ENCODE measurements at regions not wholly inside any gene's neighbourhood (a gene's known extent, or its start where the extent isn't known, plus 50 kb on each side); places are given as distances from the start of the nearest gene placed in this dataset.
A peak's percentile ranks its signal among the peaks of the same experiment; 100 is the strongest.

- Histone ChIP-seq H3F3A (replicated peaks; ENCODE audit: insufficient read depth) (no peaks in the 10 kb centered on the region), H3K27ac (ENCODE audit: low read depth in 2 of 2, low read length in 1 of 2) (no peak overlapping the region), H3K9ac (no peak overlapping the region), H3K9me3 (no peaks in the 10 kb centered on the region), H3K4me3 (ENCODE audit: low read depth in 2 of 2, low read length in 1 of 2) (no peak overlapping the region), H3K4me1 (ENCODE audit: control insufficient read depth in 1 of 2, insufficient read depth in 2 of 2, low read depth in 1 of 2, low read length in 1 of 2) (no peaks in the 10 kb centered on the region), H3K79me2 (ENCODE audit: insufficient read depth) (no peaks in the 10 kb centered on the region), H3K4me2 (no peak overlapping the region), H4K20me1 (ENCODE audit: insufficient read depth) (no peaks in the 10 kb centered on the region), H3K27me3 (ENCODE audit: insufficient read depth) (no peaks in the 10 kb centered on the region), H2AFZ (ENCODE audit: low read depth) (no peak overlapping the region), H3K9me2 (no peaks in the 10 kb centered on the region), H3K36me3 (replicated peaks in 1 of 2; ENCODE audit: control insufficient read depth in 1 of 2, insufficient read depth in 2 of 2, low read length in 1 of 2) (no peaks in the 10 kb centered on the region)
- TF ChIP-seq USF1 (IDR thresholded peaks at IDR 0.05; ENCODE audit: borderline replicate concordance, low read depth) (no peak), EP300 (IDR thresholded peaks at IDR 0.05; ENCODE audit: borderline replicate concordance in 1 of 2, low read depth in 1 of 2, low read length in 1 of 2) (no peak), MXI1 (IDR thresholded peaks at IDR 0.05; ENCODE audit: low read depth, low read length) (no peak)
- CTCF ChIA-PET: no interaction called here
- WGBS (ENCODE audit: low lambda C conversion rate): 6% methylated on average over 7 of the region's 7 CpGs
- POLR2A ChIA-PET: no interaction called here
- no peak for DNase-seq
Observed at GRCh38 chr20:7248281-7249201, 481.1 kb downstream of the BMP2 start.

GRCh38 chr20:7250337-7250736, 482.9 kb downstream of the BMP2 start:
- Histone ChIP-seq H3K9ac (no peak overlapping the region), H4K20me1 (ENCODE audit: insufficient read depth) (no peaks in the 10 kb centered on the region), H3K4me2 (no peak overlapping the region), H3F3A (replicated peaks; ENCODE audit: insufficient read depth) (no peaks in the 10 kb centered on the region), H3K9me3 (no peaks in the 10 kb centered on the region), H3K27ac (ENCODE audit: low read depth in 2 of 2, low read length in 1 of 2) (no peak overlapping the region), H3K27me3 (ENCODE audit: insufficient read depth) (no peaks in the 10 kb centered on the region), H3K79me2 (ENCODE audit: insufficient read depth) (no peaks in the 10 kb centered on the region), H3K36me3 (replicated peaks in 1 of 2; ENCODE audit: control insufficient read depth in 1 of 2, insufficient read depth in 2 of 2, low read length in 1 of 2) (no peaks in the 10 kb centered on the region), H3K4me3 (ENCODE audit: low read depth in 2 of 2, low read length in 1 of 2) (no peak overlapping the region), H3K9me2 (no peaks in the 10 kb centered on the region), H2AFZ (ENCODE audit: low read depth) (no peak overlapping the region), H3K4me1 (ENCODE audit: control insufficient read depth in 1 of 2, insufficient read depth in 2 of 2, low read depth in 1 of 2, low read length in 1 of 2) (no peaks in the 10 kb centered on the region)
- 43% methylated on average over 2 of the region's 2 CpGs for WGBS (ENCODE audit: low lambda C conversion rate)
- ChIA-PET CTCF (interaction anchor here (1.3 kb wide), 1 partner anchor 36 kb away, joined by 3 read pairs; no protein-coding TSS in a partner anchor), POLR2A (no interaction called here)
- no peak for TF ChIP-seq TAF1 (IDR thresholded peaks at IDR 0.05; ENCODE audit: borderline replicate concordance, low read depth, low read length)
- no peak for DNase-seq

GRCh38 chr20:7257099-7257498, 489.6 kb downstream of the BMP2 start:
- Histone ChIP-seq H3K4me1 (ENCODE audit: control insufficient read depth in 1 of 2, insufficient read depth in 2 of 2, low read depth in 1 of 2, low read length in 1 of 2) (no peaks in the 10 kb centered on the region), H3F3A (replicated peaks; ENCODE audit: insufficient read depth) (no peaks in the 10 kb centered on the region), H3K9ac (no peak overlapping the region), H3K79me2 (ENCODE audit: insufficient read depth) (no peaks in the 10 kb centered on the region), H3K4me3 (ENCODE audit: low read depth in 2 of 2, low read length in 1 of 2) (no peak overlapping the region), H3K27me3 (ENCODE audit: insufficient read depth) (no peaks in the 10 kb centered on the region), H3K9me2 (no peaks in the 10 kb centered on the region), H3K9me3 (no peaks in the 10 kb centered on the region), H3K27ac (ENCODE audit: low read depth in 2 of 2, low read length in 1 of 2) (no peak overlapping the region), H3K4me2 (no peak overlapping the region), H2AFZ (ENCODE audit: low read depth) (no peak overlapping the region), H4K20me1 (ENCODE audit: insufficient read depth) (no peaks in the 10 kb centered on the region), H3K36me3 (replicated peaks in 1 of 2; ENCODE audit: control insufficient read depth in 1 of 2, insufficient read depth in 2 of 2, low read length in 1 of 2) (no peaks in the 10 kb centered on the region)
- TF ChIP-seq TAF1 (IDR thresholded peaks at IDR 0.05; ENCODE audit: borderline replicate concordance, low read depth, low read length): no peak
- no peak for TF ChIP-seq POLR2AphosphoS5 (IDR thresholded peaks at IDR 0.05; ENCODE audit: low read depth, low read length)
- ChIA-PET POLR2A (no interaction called here), CTCF (interaction anchor here (0.6 to 1.1 kb wide), 2 partner anchors 29 to 119 kb away, joined by 3 to 4 read pairs; no protein-coding TSS in a partner anchor)
- 5% methylated on average over 2 of the region's 2 CpGs for WGBS (ENCODE audit: low lambda C conversion rate)
- DNase-seq: peak; percentile 9
